Right atrium auricular region (tissue), 2 donors: ENCODE measurements at regions not wholly inside any gene's neighbourhood (a gene's known extent, or its start where the extent isn't known, plus 50 kb on each side); places are given as distances from the start of the nearest gene placed in this dataset.

Source experiments
- DNase-seq: peaks from one replicate; pipeline ENCODE4 v3.0.0-alpha.2; 2019; ENCODE audit warnings: low spot score
- H3K27ac ChIP-seq, 2 donors: fragments of 200-600 bp; sonication (generic); 1 replicate in 1 of 2; 2 replicates in 1 of 2; pipeline ENCODE4 v1.5.1; 2016 to 2019
- H3K27me3 ChIP-seq, 2 donors: fragments of 200-600 bp; sonication (generic); one replicate each; pipeline versions ENCODE4 v1.5.1 to v1.6.0; 2017 to 2019
- H3K36me3 ChIP-seq: fragments of 200-600 bp; sonication (generic); one replicate; pipeline ENCODE4 v1.5.1; 2016
- H3K4me1 ChIP-seq, 2 donors: fragments of 200-600 bp; sonication (generic); one replicate each; pipeline versions ENCODE4 v1.5.1 to v1.6.0; 2017 to 2019
- H3K4me3 ChIP-seq, 2 donors: fragments of 200-600 bp; sonication (generic); 1 replicate in 1 of 2; 2 replicates in 1 of 2; pipeline ENCODE4 v1.5.1; 2017 to 2019; ENCODE audit warnings: mild to moderate bottlenecking in 1 of 2, moderate library complexity in 1 of 2
- H3K9me3 ChIP-seq, 2 donors: fragments of 200-600 bp; sonication (generic); one replicate each; pipeline ENCODE4 v1.5.1; 2019
- TF ChIP-seq, protein P1 (sequence below), 2 donors: fragments of 200-600 bp; sonication (generic); IDR thresholded peaks; one replicate each; pipeline ENCODE4 v1.5.1; 2019; ENCODE audit warnings: antibody characterized with exemption in 2 of 2

DNA sequence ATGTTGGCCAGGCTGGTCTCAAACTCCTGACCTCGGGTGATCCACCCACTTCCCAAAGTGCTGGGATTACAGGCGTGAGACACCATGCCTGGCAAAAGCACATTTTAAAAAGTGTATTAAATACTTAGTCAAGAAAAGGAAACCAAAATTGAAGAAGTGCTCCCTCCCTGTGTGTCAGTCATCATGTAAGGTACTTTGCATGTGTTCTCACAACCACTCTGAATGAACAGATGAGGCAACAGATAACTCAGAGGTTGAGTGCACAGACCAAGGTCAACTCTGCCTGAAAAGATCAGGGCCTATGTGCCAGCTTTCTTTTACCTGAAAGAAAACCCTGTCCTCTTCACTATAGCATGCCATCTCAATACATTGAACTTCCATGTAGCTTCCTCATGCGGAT lies 289.7 kb downstream of the MRPS30 start:
- TF ChIP-seq, protein P1, sequence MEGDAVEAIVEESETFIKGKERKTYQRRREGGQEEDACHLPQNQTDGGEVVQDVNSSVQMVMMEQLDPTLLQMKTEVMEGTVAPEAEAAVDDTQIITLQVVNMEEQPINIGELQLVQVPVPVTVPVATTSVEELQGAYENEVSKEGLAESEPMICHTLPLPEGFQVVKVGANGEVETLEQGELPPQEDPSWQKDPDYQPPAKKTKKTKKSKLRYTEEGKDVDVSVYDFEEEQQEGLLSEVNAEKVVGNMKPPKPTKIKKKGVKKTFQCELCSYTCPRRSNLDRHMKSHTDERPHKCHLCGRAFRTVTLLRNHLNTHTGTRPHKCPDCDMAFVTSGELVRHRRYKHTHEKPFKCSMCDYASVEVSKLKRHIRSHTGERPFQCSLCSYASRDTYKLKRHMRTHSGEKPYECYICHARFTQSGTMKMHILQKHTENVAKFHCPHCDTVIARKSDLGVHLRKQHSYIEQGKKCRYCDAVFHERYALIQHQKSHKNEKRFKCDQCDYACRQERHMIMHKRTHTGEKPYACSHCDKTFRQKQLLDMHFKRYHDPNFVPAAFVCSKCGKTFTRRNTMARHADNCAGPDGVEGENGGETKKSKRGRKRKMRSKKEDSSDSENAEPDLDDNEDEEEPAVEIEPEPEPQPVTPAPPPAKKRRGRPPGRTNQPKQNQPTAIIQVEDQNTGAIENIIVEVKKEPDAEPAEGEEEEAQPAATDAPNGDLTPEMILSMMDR (IDR thresholded peaks at IDR 0.05) = no peak
- H3K36me3 ChIP-seq = no peaks in the 10 kb centered on the region
- H3K4me1 ChIP-seq = no peaks in the 10 kb centered on the region
- H3K27ac ChIP-seq = no peak overlapping the region
- no peak overlapping the region for H3K4me3 ChIP-seq
- H3K9me3 ChIP-seq = no peaks in the 10 kb centered on the region
- no peaks in the 10 kb centered on the region for H3K27me3 ChIP-seq
- no peak for DNase-seq

DNA sequence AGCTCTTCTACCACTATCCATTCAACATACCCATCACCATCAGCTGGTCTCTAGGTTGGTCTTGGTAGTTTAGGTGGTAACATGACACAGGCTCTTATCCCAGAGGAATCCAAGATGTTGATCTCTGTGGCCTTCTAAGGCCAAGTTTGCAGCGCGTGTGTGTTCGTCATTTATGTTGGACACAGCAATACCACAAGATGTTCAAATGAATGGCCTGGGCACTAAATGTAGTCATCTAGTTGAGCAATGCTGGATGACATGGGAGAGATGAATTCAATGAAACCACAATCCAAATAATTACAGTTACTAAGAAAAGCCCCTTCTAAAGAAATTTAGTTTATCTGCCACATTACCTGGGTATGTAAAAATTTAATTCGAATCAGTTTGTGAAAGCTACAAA lies 292.4 kb downstream of the MRPS30 start:
- no peak overlapping the region for H3K27ac ChIP-seq
- no peaks in the 10 kb centered on the region for H3K4me1 ChIP-seq
- no peak overlapping the region for H3K4me3 ChIP-seq
- H3K36me3 ChIP-seq = no peaks in the 10 kb centered on the region
- no peaks in the 10 kb centered on the region for H3K27me3 ChIP-seq
- TF ChIP-seq, protein P1 (IDR thresholded peaks at IDR 0.05) = no peak
- DNase-seq = no peak
- H3K9me3 ChIP-seq = no peaks in the 10 kb centered on the region

DNA sequence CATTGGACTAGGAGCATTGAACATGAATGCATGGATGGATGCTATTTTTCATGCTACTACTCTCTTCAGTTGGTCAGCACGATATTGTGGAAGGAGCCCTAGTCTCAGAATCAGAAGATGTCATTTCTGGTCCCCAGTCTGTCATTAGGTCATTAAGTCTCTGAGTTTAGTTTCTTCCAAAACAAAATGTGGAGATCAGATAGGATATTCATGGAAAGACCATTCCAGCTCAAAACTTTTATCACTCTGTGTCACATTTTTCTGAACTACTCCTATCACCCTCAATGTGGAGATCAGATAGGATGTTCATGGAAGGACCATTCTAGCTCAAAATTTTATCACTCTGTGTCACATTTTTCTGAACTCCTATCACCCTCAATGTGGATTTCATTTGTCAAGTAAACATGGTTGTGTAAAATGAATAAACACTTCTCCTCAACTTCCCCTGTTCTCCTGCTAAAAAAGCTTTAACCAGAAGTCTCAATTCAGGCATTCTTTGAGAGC lies 296.8 kb downstream of the MRPS30 start:
- Histone ChIP-seq H3K27ac (no peak overlapping the region), H3K9me3 (no peaks in the 10 kb centered on the region), H3K4me1 (no peaks in the 10 kb centered on the region), H3K36me3 (no peaks in the 10 kb centered on the region), H3K27me3 (no peaks in the 10 kb centered on the region), H3K4me3 (no peak overlapping the region)
- no peak for DNase-seq
- TF ChIP-seq, protein P1 (IDR thresholded peaks at IDR 0.05) = no peak

DNA sequence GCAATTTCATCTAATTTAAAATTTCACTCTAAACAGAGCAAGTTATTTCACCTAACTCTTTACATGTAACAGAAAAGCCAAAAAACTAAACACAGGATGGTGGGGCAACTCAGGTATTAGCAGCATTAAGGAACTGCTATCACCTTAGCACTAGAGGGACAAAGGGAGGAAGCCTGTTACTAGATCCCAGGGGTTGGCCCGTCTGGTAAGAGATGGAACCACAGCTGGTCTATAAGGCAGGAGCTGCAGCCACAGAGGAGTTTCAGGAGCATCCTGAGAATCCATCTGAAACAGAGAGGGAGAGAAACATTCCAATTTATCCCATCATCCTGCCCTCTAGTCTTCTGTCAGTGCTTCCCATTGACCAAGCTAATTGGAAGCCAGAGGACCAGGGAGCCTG lies 300.3 kb downstream of the MRPS30 start:
- Histone ChIP-seq H3K27me3 (no peaks in the 10 kb centered on the region), H3K4me3 (no peak overlapping the region), H3K4me1 (no peaks in the 10 kb centered on the region), H3K9me3 (no peaks in the 10 kb centered on the region), H3K27ac (no peak overlapping the region), H3K36me3 (no peaks in the 10 kb centered on the region)
- TF ChIP-seq, protein P1 (IDR thresholded peaks at IDR 0.05) = no peak
- DNase-seq = no peak

DNA sequence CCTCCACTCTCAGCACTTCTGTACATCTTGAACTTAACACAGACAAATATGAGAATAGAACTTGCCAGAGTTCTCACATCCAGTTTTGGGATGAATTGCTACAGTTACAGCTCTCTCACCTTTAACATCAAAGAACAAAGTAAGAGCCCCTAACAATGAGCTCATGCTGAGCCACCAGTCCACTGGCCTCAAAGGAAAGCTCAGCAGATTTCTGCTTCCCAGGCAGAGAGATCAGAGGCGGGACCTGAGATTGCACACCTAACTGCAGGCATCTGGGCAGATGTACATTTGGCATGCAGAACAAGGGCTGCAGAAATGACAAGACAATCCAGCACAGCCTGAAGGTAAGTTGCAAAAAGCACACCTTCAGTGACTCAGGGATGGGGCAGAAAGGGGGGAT lies 300.9 kb downstream of the MRPS30 start:
- Histone ChIP-seq H3K4me1 (no peaks in the 10 kb centered on the region), H3K9me3 (no peaks in the 10 kb centered on the region), H3K27me3 (no peaks in the 10 kb centered on the region), H3K4me3 (no peak overlapping the region), H3K27ac (no peak overlapping the region), H3K36me3 (no peaks in the 10 kb centered on the region)
- DNase-seq = no peak
- TF ChIP-seq, protein P1 (IDR thresholded peaks at IDR 0.05) = no peak

DNA sequence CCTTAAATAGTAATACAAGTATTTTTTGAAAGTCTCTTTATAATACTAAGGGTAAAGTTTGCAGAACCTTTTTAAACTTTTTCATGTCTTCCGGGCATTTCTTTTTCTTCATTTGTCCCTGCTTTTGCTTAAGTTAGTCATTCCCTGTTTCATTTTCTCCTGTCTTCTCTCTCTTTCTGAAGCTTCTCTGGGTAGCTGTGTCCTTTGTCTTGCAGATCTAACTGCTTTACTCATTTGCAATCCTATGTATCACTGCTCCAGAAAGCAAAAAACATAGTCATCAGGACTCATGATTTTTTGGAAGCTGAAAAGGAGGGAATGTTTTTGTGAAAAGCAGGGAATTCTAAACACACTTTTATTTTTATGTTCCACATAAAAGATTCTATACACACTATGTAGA lies 301.7 kb downstream of the MRPS30 start:
- Histone ChIP-seq H3K27me3 (no peaks in the 10 kb centered on the region), H3K4me1 (no peaks in the 10 kb centered on the region), H3K36me3 (no peaks in the 10 kb centered on the region), H3K27ac (no peak overlapping the region), H3K9me3 (no peaks in the 10 kb centered on the region), H3K4me3 (no peak overlapping the region)
- TF ChIP-seq, protein P1 (IDR thresholded peaks at IDR 0.05) = no peak
- no peak for DNase-seq
